Astrocyte of the spinal cord (primary cell): ENCODE measurements at regions not wholly inside any gene's neighbourhood (a gene's known extent, or its start where the extent isn't known, plus 50 kb on each side); places are given as distances from the start of the nearest gene placed in this dataset.

Experiments
- DNase-seq: peaks from one replicate; pipeline ENCODE4 v3.0.0; 2011; ENCODE audit warnings: low read depth, low spot score
- H3K4me3 ChIP-seq: 2 replicates; pipeline ENCODE4 v1.5.1; 2011; ENCODE audit warnings: low read depth, mild to moderate bottlenecking, low read length, moderate library complexity
- in situ Hi-C: cut with HindIII; loops from 2 replicates; pipeline ENCODE4 v1.10.0; 2017; ENCODE audit warnings: low sequenced_read_pairs
- TF ChIP-seq, protein P1 (sequence below): IDR thresholded peaks from 2 replicates; pipeline ENCODE4 v1.5.1; 2012; ENCODE audit warnings: low read depth, mild to moderate bottlenecking, low read length, inconsistent platforms

DNA sequence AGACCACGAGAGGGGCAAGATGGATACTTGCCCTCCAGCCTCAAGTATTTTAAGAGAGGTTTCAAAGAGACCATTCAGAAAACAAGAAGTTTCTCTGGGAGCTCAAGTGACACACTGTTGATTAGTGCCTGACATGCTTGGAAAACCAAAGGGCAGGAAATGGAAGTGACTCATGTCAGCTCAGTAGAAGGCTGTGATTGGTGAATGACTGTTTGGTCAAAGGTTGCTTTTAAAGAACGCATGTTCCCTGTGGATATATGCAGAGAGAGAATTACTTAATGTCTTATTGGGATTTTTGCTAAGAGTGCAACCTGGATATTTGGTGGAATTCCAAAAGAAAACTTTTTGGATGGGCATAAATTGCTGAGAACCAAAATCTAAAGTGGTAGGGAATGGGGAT is 549.9 kb downstream of the XIRP2 start:
- TF ChIP-seq, protein P1, sequence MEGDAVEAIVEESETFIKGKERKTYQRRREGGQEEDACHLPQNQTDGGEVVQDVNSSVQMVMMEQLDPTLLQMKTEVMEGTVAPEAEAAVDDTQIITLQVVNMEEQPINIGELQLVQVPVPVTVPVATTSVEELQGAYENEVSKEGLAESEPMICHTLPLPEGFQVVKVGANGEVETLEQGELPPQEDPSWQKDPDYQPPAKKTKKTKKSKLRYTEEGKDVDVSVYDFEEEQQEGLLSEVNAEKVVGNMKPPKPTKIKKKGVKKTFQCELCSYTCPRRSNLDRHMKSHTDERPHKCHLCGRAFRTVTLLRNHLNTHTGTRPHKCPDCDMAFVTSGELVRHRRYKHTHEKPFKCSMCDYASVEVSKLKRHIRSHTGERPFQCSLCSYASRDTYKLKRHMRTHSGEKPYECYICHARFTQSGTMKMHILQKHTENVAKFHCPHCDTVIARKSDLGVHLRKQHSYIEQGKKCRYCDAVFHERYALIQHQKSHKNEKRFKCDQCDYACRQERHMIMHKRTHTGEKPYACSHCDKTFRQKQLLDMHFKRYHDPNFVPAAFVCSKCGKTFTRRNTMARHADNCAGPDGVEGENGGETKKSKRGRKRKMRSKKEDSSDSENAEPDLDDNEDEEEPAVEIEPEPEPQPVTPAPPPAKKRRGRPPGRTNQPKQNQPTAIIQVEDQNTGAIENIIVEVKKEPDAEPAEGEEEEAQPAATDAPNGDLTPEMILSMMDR: no peak
- in situ Hi-C loops: no loop called here
- no peak overlapping the region for H3K4me3 ChIP-seq
- peak; percentile 77 for DNase-seq

GRCh38 chr2:167431949-167432348 is 543.7 kb downstream of the XIRP2 start:
- in situ Hi-C loops: no loop called here
- no peak overlapping the region for H3K4me3 ChIP-seq
- DNase-seq: no peak
- TF ChIP-seq, protein P1: no peak

DNA sequence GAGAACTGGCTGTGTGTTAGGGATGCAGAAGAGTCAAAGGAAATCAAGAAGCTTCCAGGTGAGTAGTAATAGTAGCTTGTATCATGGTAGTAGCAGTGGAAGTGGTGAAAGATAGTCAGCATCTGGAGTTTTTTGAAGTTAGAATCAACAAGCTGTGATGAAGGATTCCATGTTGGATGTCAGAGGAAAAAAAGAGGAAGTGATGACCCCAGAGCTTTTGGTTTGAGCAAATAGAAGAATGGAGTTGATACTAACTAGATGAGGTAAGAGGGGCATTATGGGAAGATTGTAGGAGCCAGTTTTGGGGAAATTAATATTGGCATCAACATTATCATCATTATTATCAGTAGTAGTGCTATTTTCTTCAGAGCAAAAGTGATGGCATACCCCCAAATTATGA is 542.2 kb downstream of the XIRP2 start:
- TF ChIP-seq, protein P1: no peak
- no peak for DNase-seq
- in situ Hi-C loops: no loop called here
- H3K4me3 ChIP-seq: no peak overlapping the region

DNA sequence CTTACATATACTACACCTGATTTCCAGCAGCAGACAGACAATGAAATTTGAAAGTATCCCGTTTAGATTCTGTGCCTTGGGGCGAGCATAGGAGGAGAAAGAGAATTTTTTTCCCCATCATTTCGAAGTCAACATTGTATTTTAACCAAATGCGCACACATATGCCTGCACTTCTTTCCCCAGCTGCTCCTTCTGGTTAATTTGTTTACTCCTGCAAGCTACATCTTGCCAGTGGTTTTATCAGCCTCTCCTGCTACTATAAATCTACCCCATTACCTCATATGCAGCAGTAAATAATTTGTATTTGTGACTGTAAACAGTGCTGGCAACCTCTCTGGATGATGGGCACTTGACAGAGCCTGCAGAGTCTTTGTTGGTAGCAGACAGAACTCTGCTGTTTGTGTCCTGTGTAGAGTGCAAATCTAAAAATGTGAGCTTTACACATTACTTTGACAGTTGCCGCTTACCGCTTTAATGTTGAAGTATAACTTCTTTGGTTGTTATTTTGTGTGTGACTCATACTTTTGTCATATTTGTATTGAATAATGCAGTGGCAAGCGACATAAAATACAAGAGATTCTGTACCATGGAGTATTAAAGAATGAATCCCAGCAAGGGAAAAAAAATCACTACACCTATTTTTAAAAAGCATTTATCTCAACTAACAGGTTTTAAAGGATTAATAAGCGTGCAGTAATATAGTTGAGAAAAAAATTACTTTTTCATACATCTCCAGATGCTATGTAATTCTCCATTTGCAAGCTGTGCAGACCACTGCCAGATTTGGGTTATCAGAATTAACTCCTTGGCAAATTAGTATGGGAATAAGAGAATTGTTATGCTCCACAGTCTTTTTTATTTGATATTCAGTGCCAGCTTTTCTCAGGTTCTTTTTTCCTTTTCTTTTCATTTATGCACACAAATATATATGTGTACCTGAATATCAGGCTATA is 536.8 kb downstream of the XIRP2 start:
- no peak for DNase-seq
- in situ Hi-C loops: no loop called here
- no peak overlapping the region for H3K4me3 ChIP-seq
- TF ChIP-seq, protein P1: no peak

DNA sequence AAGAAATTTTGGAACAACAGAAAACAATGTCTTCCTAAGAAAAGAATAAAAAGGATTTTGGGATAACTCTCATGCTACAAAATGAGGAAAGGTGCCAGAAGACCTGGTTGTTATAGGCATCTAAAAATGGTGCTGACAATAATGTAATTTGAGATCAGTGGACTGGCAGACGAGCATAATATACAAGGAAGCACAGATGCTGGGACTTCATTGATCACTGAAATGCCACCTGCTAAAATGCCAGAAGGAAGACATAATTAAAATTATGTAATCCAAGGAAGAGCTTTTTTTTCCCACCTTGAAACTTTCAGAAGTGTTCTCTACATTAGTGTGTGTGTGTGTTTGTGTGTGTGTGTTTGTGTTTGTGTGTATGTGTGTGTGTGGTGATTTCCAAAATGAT is 535.9 kb downstream of the XIRP2 start:
- in situ Hi-C loops: no loop called here
- TF ChIP-seq, protein P1: no peak
- no peak for DNase-seq
- no peak overlapping the region for H3K4me3 ChIP-seq

GRCh38 chr2:167423731-167424130 is 535.5 kb downstream of the XIRP2 start:
- in situ Hi-C loops: no loop called here
- H3K4me3 ChIP-seq: no peak overlapping the region
- DNase-seq: no peak
- TF ChIP-seq, protein P1: no peak
